NCI-H460 (cell line): ENCODE measurements at regions not wholly inside any gene's neighbourhood (a gene's known extent, or its start where the extent isn't known, plus 50 kb on each side); places are given as distances from the start of the nearest gene placed in this dataset.

Experiments used
- DNase-seq: peaks from one replicate; pipeline ENCODE4 v3.0.0-alpha.2; 2016; ENCODE audit warnings: low read depth; ENCODE audit errors: extremely low read depth

GRCh38 chr6:138550346-138550767 is 51.1 kb upstream of the NHSL1 start:
- no peak for DNase-seq

- no peak for DNase-seq
Observed at GRCh38 chr6:138554146-138554545, 54.9 kb upstream of the NHSL1 start.

- no peak for DNase-seq
Observed at GRCh38 chr6:138555421-138555988, 56.2 kb upstream of the NHSL1 start.

GRCh38 chr6:138557147-138557546 is 57.9 kb upstream of the NHSL1 start:
- no peak for DNase-seq

- no peak for DNase-seq
Observed at GRCh38 chr6:138559143-138559542, 59.8 kb upstream of the NHSL1 start.

- DNase-seq = no peak
Observed at GRCh38 chr6:138560130-138560860, 61.0 kb upstream of the NHSL1 start.

GRCh38 chr6:138562691-138563090 is 63.4 kb upstream of the NHSL1 start:
- no peak for DNase-seq

GRCh38 chr6:138563231-138563630 is 63.9 kb upstream of the NHSL1 start:
- no peak for DNase-seq

GRCh38 chr6:138563650-138564049 is 64.4 kb upstream of the NHSL1 start:
- no peak for DNase-seq

GRCh38 chr6:138564170-138564721 is 65.0 kb upstream of the NHSL1 start:
- DNase-seq = no peak

- DNase-seq = no peak
Observed at GRCh38 chr6:138567052-138567451, 67.8 kb upstream of the NHSL1 start.

- DNase-seq = no peak
Observed at GRCh38 chr6:138568997-138569396, 69.7 kb upstream of the NHSL1 start.

GRCh38 chr6:138569554-138569953 is 70.3 kb upstream of the NHSL1 start:
- DNase-seq = no peak

GRCh38 chr6:138569970-138570724 is 70.9 kb upstream of the NHSL1 start:
- DNase-seq = no peak

GRCh38 chr6:138570725-138571029 is 71.4 kb upstream of the NHSL1 start:
- no peak for DNase-seq

GRCh38 chr6:138571181-138571580 is 71.9 kb upstream of the NHSL1 start:
- DNase-seq = no peak

- DNase-seq = no peak
Observed at GRCh38 chr6:138571585-138572166, 72.4 kb upstream of the NHSL1 start.

GRCh38 chr6:138572167-138572875 is 73.0 kb upstream of the NHSL1 start:
- DNase-seq = no peak

- DNase-seq = no peak
Observed at GRCh38 chr6:138572885-138573284, 73.6 kb upstream of the NHSL1 start.

GRCh38 chr6:138575257-138575656 is 76.0 kb upstream of the NHSL1 start:
- DNase-seq = no peak

GRCh38 chr6:138576313-138576712 is 77.0 kb upstream of the NHSL1 start:
- DNase-seq = no peak
